ENCODE measurements at regions not wholly inside any gene's neighbourhood (a gene's known extent, or its start where the extent isn't known, plus 50 kb on each side); places are given as distances from the start of the nearest gene placed in this dataset.

DNA sequence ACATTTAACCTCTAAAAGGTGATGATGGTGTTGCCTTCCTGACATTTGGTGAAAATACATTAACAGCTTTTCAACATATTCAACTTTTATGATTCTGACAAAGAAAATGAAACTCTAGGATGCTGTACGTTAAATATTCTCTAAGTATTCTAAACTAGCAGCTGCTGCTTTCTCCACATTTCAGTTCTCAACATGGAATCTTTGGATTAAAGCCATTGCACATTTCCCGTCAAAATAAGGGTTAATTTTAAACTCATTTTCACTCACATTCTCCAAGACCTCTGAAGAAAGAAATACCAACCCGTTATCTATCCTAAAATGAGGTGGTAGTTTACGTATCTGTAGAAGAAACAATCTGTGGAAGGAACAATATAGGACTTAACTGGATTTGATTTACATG, 655.7 kb upstream of the ARPP21 start:
- no peak overlapping the region for H3K9ac ChIP-seq (ENCODE audit: low read length)
- no peaks in the 10 kb centered on the region for H3K27me3 Mint-ChIP-seq
- H3K79me2 ChIP-seq (ENCODE audit: control insufficient read depth, insufficient read depth, low read length) = no peaks in the 10 kb centered on the region
- no peak overlapping the region for H3K4me3 ChIP-seq (ENCODE audit: control extremely low read depth in 1 of 5, extremely low read depth in 1 of 5, insufficient read depth in 1 of 5, low read depth in 2 of 5, low read length in 4 of 5)
- H3K4me1 Mint-ChIP-seq = no peaks in the 10 kb centered on the region
- H3K9me3 ChIP-seq (ENCODE audit: control extremely low read depth in 1 of 3, control insufficient read depth in 2 of 3, insufficient read depth in 1 of 3, low read length in 2 of 3) = peaks cover 0 to 7% (median 0%) of the 10 kb centered on the region in 3 donors
- H3K4me2 ChIP-seq (replicated peaks; ENCODE audit: low read depth, low read length, poor library complexity, severe bottlenecking) = no peak overlapping the region
- no peak overlapping the region for H2AFZ ChIP-seq (ENCODE audit: insufficient read depth, low read depth, low read length, poor library complexity, severe bottlenecking)
- H3K27ac ChIP-seq (ENCODE audit: low read length in 2 of 2) = no peak overlapping the region
- H3K4me3 Mint-ChIP-seq = no peak overlapping the region
- ATAC-seq (ENCODE audit: low read depth) (no peak), DNase-seq (no peak)
- TF ChIP-seq EZH2 (IDR thresholded peaks at IDR 0.05; ENCODE audit: borderline replicate concordance, insufficient read depth, low read depth, low read length, poor library complexity, severe bottlenecking) = no peak
- TF ChIP-seq, protein P1, sequence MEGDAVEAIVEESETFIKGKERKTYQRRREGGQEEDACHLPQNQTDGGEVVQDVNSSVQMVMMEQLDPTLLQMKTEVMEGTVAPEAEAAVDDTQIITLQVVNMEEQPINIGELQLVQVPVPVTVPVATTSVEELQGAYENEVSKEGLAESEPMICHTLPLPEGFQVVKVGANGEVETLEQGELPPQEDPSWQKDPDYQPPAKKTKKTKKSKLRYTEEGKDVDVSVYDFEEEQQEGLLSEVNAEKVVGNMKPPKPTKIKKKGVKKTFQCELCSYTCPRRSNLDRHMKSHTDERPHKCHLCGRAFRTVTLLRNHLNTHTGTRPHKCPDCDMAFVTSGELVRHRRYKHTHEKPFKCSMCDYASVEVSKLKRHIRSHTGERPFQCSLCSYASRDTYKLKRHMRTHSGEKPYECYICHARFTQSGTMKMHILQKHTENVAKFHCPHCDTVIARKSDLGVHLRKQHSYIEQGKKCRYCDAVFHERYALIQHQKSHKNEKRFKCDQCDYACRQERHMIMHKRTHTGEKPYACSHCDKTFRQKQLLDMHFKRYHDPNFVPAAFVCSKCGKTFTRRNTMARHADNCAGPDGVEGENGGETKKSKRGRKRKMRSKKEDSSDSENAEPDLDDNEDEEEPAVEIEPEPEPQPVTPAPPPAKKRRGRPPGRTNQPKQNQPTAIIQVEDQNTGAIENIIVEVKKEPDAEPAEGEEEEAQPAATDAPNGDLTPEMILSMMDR (IDR thresholded peaks at IDR 0.05) = no peak
- POLR2A ChIA-PET = no interaction called here
- H4K20me1 ChIP-seq (ENCODE audit: control insufficient read depth, insufficient read depth, low read length, poor library complexity, severe bottlenecking) = no peaks in the 10 kb centered on the region
- CTCF ChIA-PET = no interaction called here
- no CpG with 5 or more reads among the region's 4 CpGs for WGBS (ENCODE audit: insufficient coverage)
- no peaks in the 10 kb centered on the region for H3K36me3 ChIP-seq (replicated peaks in 1 of 2; ENCODE audit: control extremely low read depth in 1 of 2, control insufficient read depth in 1 of 2, extremely low read depth in 1 of 2, insufficient read depth in 2 of 2, low read length in 1 of 2)
- H3K27me3 ChIP-seq (replicated peaks in 1 of 4; ENCODE audit: control extremely low read depth in 1 of 4, control insufficient read depth in 3 of 4, insufficient read depth in 4 of 4, low read length in 3 of 4) = no peaks in the 10 kb centered on the region
- H3K4me1 ChIP-seq (ENCODE audit: control insufficient read depth in 2 of 2, insufficient read depth in 2 of 2, low read length in 2 of 2) = no peaks in the 10 kb centered on the region
- intact Hi-C loops (cut with micrococcal nuclease) = no loop called here
- H3K9me3 Mint-ChIP-seq (ENCODE audit: insufficient read depth) = no peaks in the 10 kb centered on the region
- no peak overlapping the region for H3K27ac Mint-ChIP-seq

DNA sequence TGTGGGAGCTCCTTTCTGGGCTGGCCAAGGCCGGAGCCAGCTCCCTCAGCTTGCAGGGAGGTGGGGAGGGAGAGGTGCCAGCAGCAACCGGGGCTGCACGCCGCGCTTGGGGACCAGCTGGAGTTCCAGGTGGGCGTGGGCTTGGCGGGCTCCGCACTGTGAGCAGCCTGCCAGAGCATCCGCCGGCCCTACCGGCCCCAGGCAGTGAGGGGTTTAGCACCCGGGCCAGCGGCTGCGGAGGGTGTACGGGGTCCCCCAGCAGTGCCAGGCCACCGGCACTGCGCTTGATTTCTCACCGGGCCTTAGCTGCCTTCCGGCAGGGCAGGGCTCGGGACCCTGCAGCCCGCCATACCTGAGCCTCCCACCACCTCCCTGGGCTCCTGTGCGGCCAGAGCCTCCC, 651.0 kb upstream of the ARPP21 start:
- H3K4me2 ChIP-seq (replicated peaks; ENCODE audit: low read depth, low read length, poor library complexity, severe bottlenecking) = no peak overlapping the region
- intact Hi-C loops (cut with micrococcal nuclease) = no loop called here
- no peak overlapping the region for H3K9ac ChIP-seq (ENCODE audit: low read length)
- H2AFZ ChIP-seq (ENCODE audit: insufficient read depth, low read depth, low read length, poor library complexity, severe bottlenecking) = no peak overlapping the region
- H3K36me3 ChIP-seq (replicated peaks in 1 of 2; ENCODE audit: control extremely low read depth in 1 of 2, control insufficient read depth in 1 of 2, extremely low read depth in 1 of 2, insufficient read depth in 2 of 2, low read length in 1 of 2) = no peaks in the 10 kb centered on the region
- H3K79me2 ChIP-seq (ENCODE audit: control insufficient read depth, insufficient read depth, low read length) = no peaks in the 10 kb centered on the region
- Mint-ChIP-seq H3K9me3 (ENCODE audit: insufficient read depth) (no peaks in the 10 kb centered on the region), H3K27me3 (no peaks in the 10 kb centered on the region), H3K27ac (no peak overlapping the region), H3K4me1 (no peaks in the 10 kb centered on the region), H3K4me3 (no peak overlapping the region)
- no peak overlapping the region for H3K27ac ChIP-seq (ENCODE audit: low read length in 2 of 2)
- TF ChIP-seq, protein P1 (IDR thresholded peaks at IDR 0.05) = no peak
- TF ChIP-seq EZH2 (IDR thresholded peaks at IDR 0.05; ENCODE audit: borderline replicate concordance, insufficient read depth, low read depth, low read length, poor library complexity, severe bottlenecking) = no peak
- H3K9me3 ChIP-seq (ENCODE audit: control extremely low read depth in 1 of 3, control insufficient read depth in 2 of 3, insufficient read depth in 1 of 3, low read length in 2 of 3) = peaks cover 0 to 7% (median 0%) of the 10 kb centered on the region in 3 donors
- no peak overlapping the region for H3K4me3 ChIP-seq (ENCODE audit: control extremely low read depth in 1 of 5, extremely low read depth in 1 of 5, insufficient read depth in 1 of 5, low read depth in 2 of 5, low read length in 4 of 5)
- no peaks in the 10 kb centered on the region for H4K20me1 ChIP-seq (ENCODE audit: control insufficient read depth, insufficient read depth, low read length, poor library complexity, severe bottlenecking)
- no peaks in the 10 kb centered on the region for H3K27me3 ChIP-seq (replicated peaks in 1 of 4; ENCODE audit: control extremely low read depth in 1 of 4, control insufficient read depth in 3 of 4, insufficient read depth in 4 of 4, low read length in 3 of 4)
- no peaks in the 10 kb centered on the region for H3K4me1 ChIP-seq (ENCODE audit: control insufficient read depth in 2 of 2, insufficient read depth in 2 of 2, low read length in 2 of 2)
- CTCF ChIA-PET = no interaction called here
- WGBS (ENCODE audit: insufficient coverage) = 95% methylated on average over 21 of the region's 22 CpGs
- DNase-seq (no peak), ATAC-seq (ENCODE audit: low read depth) (no peak)
- POLR2A ChIA-PET = no interaction called here
